ENCODE measurements at regions not wholly inside any gene's neighbourhood (a gene's known extent, or its start where the extent isn't known, plus 50 kb on each side); places are given as distances from the start of the nearest gene placed in this dataset.

DNA sequence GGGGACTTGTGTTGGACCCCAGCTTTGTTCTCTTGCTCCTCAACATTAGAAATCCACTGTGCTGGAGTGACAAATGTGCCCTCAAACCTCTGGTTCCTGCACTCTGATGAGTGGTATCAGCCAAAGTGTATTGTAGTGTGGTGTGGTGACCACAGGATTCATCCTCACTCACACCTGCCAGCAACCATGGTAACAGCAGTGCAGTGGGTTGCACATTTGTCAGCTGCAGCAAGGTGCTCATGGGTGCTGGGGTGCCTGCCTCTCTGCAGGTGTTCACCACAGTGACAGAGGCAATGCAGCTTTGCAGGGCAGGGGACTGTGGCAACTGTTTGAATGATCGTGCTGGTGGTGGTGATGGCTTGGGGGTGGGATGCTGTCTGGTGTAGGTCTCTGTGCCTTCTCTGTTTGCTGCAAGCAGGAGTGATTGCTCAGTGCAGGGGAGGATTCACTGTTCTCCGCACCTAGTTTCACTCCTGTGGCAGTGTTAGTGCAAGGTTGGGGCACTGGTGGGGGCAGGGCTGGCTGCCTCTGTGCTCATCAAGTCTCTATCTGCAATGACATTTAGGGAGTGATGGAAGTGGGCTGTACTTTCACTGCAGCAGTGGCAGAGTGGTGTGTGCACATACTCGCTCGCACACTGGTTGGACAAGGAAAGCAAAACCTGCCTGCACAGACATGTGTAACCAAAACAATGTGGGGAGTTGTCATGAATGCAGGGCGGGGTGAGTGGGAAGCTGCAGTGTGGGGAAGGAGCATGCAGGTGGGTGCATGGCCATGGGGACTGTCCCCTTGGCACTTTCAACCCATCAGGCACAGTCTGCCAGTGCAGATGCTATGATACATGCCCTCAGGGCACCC, 301.1 kb downstream of the PIK3C3 start:
- H3K27ac ChIP-seq (ENCODE audit: insufficient read depth, low read depth, low read length): no peak overlapping the region
- ChIA-PET POLR2A (no interaction called here), CTCF (interaction anchor here (0.6 kb wide), 1 partner anchor 93 kb away, joined by 3 read pairs; no protein-coding TSS in a partner anchor)
- no peak overlapping the region for H3K4me2 ChIP-seq (ENCODE audit: insufficient read depth, low read length)
- H3K4me1 ChIP-seq (ENCODE audit: control insufficient read depth, extremely low read depth, insufficient read depth, low read length): no peaks in the 10 kb centered on the region
- dilution Hi-C loops (cut with MboI; ENCODE audit: extremely low pct_ligation_motif_present, low sequenced_read_pairs) (no loop called here), intact Hi-C loops (cut with micrococcal nuclease) (no loop called here)
- no peaks in the 10 kb centered on the region for H3K27me3 ChIP-seq (ENCODE audit: control insufficient read depth in 2 of 2, insufficient read depth in 2 of 2, low read length in 2 of 2)
- no peak overlapping the region for H2AFZ ChIP-seq (ENCODE audit: low read depth, low read length)
- no peaks in the 10 kb centered on the region for H3K9me1 ChIP-seq (replicated peaks; ENCODE audit: control insufficient read depth, extremely low read depth, insufficient read depth, low read length)
- H3K79me2 ChIP-seq (ENCODE audit: control insufficient read depth, insufficient read depth, low read length): no peaks in the 10 kb centered on the region
- H4K20me1 ChIP-seq (replicated peaks; ENCODE audit: control insufficient read depth, extremely low read depth, insufficient read depth, low read length): no peaks in the 10 kb centered on the region
- no peaks in the 10 kb centered on the region for H3K36me3 ChIP-seq (ENCODE audit: control insufficient read depth in 2 of 2, extremely low read depth in 1 of 2, insufficient read depth in 2 of 2, low read length in 2 of 2)
- BruUV-seq (replicated peaks): no TSS peak
- H3K4me3 ChIP-seq (replicated peaks in 1 of 3; ENCODE audit: insufficient read depth in 1 of 3, low read depth in 1 of 3, low read length in 3 of 3): no peak overlapping the region
- no peak overlapping the region for H3K9ac ChIP-seq (replicated peaks; ENCODE audit: extremely low read depth, insufficient read depth, low read length)
- H3K9me3 ChIP-seq (replicated peaks; ENCODE audit: control insufficient read depth, insufficient read depth, low read length): peaks cover 2% of the 10 kb centered on the region
- FAIRE-seq (no peak), DNase-seq (ENCODE audit: low read depth, low spot score) (no peak)
- TF ChIP-seq, protein P1, sequence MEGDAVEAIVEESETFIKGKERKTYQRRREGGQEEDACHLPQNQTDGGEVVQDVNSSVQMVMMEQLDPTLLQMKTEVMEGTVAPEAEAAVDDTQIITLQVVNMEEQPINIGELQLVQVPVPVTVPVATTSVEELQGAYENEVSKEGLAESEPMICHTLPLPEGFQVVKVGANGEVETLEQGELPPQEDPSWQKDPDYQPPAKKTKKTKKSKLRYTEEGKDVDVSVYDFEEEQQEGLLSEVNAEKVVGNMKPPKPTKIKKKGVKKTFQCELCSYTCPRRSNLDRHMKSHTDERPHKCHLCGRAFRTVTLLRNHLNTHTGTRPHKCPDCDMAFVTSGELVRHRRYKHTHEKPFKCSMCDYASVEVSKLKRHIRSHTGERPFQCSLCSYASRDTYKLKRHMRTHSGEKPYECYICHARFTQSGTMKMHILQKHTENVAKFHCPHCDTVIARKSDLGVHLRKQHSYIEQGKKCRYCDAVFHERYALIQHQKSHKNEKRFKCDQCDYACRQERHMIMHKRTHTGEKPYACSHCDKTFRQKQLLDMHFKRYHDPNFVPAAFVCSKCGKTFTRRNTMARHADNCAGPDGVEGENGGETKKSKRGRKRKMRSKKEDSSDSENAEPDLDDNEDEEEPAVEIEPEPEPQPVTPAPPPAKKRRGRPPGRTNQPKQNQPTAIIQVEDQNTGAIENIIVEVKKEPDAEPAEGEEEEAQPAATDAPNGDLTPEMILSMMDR (IDR thresholded peaks at IDR 0.05; ENCODE audit: extremely low read depth in 1 of 2, insufficient read depth in 1 of 2, low read depth in 1 of 2, low read length in 2 of 2): no peak
- TF ChIP-seq, protein P2, sequence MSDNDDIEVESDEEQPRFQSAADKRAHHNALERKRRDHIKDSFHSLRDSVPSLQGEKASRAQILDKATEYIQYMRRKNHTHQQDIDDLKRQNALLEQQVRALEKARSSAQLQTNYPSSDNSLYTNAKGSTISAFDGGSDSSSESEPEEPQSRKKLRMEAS (IDR thresholded peaks at IDR 0.05; ENCODE audit: insufficient read depth, insufficient read length): no peak
- TF ChIP-seq EZH2 (IDR thresholded peaks at IDR 0.05; ENCODE audit: borderline replicate concordance, low read depth, low read length, severe bottlenecking) (no peak), POLR2AphosphoS5 (IDR thresholded peaks at IDR 0.05; ENCODE audit: insufficient read depth, low read depth, low read length) (no peak), MYC (IDR thresholded peaks at IDR 0.05; ENCODE audit: low read depth, low read length) (no peak), JUN (IDR thresholded peaks at IDR 0.05; ENCODE audit: borderline replicate concordance, insufficient read depth, insufficient read length, low read depth) (no peak)

All from endothelial cell of umbilical vein (primary cell).